MM.1S (cell line): ENCODE measurements at regions not wholly inside any gene's neighbourhood (a gene's known extent, or its start where the extent isn't known, plus 50 kb on each side); places are given as distances from the start of the nearest gene placed in this dataset.

ENCODE experiments used
- DNase-seq: peaks from one replicate; pipeline ENCODE4 v3.0.0-alpha.2; 2015
- H2AFZ ChIP-seq: fragments of 300-600 bp; sonication (generic); 2 replicates; pipeline ENCODE4 v1.6.0; 2016; ENCODE audit warnings: antibody characterized with exemption, low read length
- H3F3A ChIP-seq: fragments of 300-600 bp; sonication (generic); 2 replicates; pipeline ENCODE4 v1.6.1; 2016; ENCODE audit warnings: mild to moderate bottlenecking, antibody characterized with exemption, low read length, moderate library complexity, mixed read lengths; ENCODE audit not compliant: insufficient read depth
- H3K27ac ChIP-seq: fragments of 300-600 bp; sonication (generic); 2 replicates; pipeline ENCODE4 v1.5.1; 2016; ENCODE audit warnings: mild to moderate bottlenecking, low read length
- H3K27me3 ChIP-seq: fragments of 300-600 bp; sonication (generic); replicated peaks from 2 replicates; pipeline ENCODE4 v1.6.0; 2016; ENCODE audit warnings: low read length; ENCODE audit not compliant: insufficient read depth
- H3K36me3 ChIP-seq: fragments of 300-600 bp; sonication (generic); replicated peaks from 2 replicates; pipeline ENCODE4 v1.6.1; 2016; ENCODE audit warnings: mild to moderate bottlenecking, low read length, mixed read lengths; ENCODE audit not compliant: insufficient read depth
- H3K4me1 ChIP-seq: fragments of 300-600 bp; sonication (generic); 2 replicates; pipeline ENCODE4 v1.6.1; 2016; ENCODE audit warnings: low read length, mixed read lengths
- H3K4me2 ChIP-seq: fragments of 300-600 bp; sonication (generic); 2 replicates; pipeline ENCODE4 v1.6.0; 2016; ENCODE audit warnings: low read depth, low read length
- H3K4me3 ChIP-seq: fragments of 300-600 bp; sonication (generic); 2 replicates; pipeline ENCODE4 v1.5.1; 2016; ENCODE audit warnings: low read length, mixed read lengths
- H3K79me2 ChIP-seq: fragments of 300-600 bp; sonication (generic); 2 replicates; pipeline ENCODE4 v1.6.1; 2016; ENCODE audit warnings: mixed run types, low read length, mixed read lengths
- H3K9ac ChIP-seq: fragments of 300-600 bp; sonication (generic); 2 replicates; pipeline ENCODE4 v1.6.1; 2016; ENCODE audit warnings: low read length, mixed read lengths
- H3K9me2 ChIP-seq: fragments of 300-600 bp; sonication (generic); replicated peaks from 2 replicates; pipeline ENCODE4 v1.6.1; 2016; ENCODE audit warnings: mild to moderate bottlenecking, low read length, mixed read lengths; ENCODE audit not compliant: insufficient read depth
- H3K9me3 ChIP-seq: fragments of 300-600 bp; sonication (generic); replicated peaks from 2 replicates; pipeline ENCODE4 v1.6.1; 2016; ENCODE audit warnings: mild to moderate bottlenecking, low read length, mixed read lengths; ENCODE audit not compliant: insufficient read depth
- H4K20me1 ChIP-seq: fragments of 300-600 bp; sonication (generic); 2 replicates; pipeline ENCODE4 v1.6.1; 2016; ENCODE audit warnings: mild to moderate bottlenecking, low read length, moderate library complexity, mixed read lengths; ENCODE audit not compliant: insufficient read depth
- EZH2 ChIP-seq: fragments of 300-600 bp; sonication (generic); optimal IDR thresholded peaks from 2 replicates; pipeline ENCODE3; 2017; ENCODE audit warnings: low read depth, mild to moderate bottlenecking, antibody characterized with exemption, low read length, mixed read lengths
- EZH2phosphoT487 ChIP-seq: fragments of 300-600 bp; sonication (generic); IDR thresholded peaks from 2 replicates; pipeline ENCODE4 v1.6.1; 2018; ENCODE audit warnings: antibody characterized with exemption, low read length
- TF ChIP-seq, protein P1 (sequence below): fragments of 300-600 bp; sonication (generic); IDR thresholded peaks from 2 replicates; pipeline ENCODE4 v1.5.1; 2016; ENCODE audit warnings: antibody characterized with exemption, low read length, mixed read lengths

DNA sequence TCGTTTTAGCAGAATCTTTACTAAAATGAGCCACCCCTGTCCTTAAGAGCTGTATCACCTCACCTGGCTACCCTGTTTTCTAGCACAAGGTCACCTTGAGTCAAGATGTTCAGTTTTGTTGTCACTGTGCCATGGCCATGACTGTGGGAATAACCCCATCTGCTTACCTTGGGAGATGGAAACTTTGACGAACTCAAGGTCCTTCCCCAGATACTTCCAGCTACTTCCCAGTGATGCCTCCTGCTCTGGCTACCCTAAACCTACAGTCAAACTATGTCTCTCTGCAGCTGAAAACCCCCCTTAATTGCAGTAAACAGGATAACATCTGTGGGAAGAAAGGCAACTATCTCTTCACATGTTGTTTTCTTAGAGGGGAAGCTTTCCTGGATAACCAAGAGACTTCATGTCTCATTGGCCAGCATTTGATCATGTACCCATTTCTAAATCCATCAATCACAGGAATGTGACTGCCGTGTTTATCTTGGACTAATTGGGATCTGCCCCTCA, 89.5 kb upstream of the C1orf21 start:
- no peaks in the 10 kb centered on the region for H3K9me2 ChIP-seq
- H2AFZ ChIP-seq: no peak overlapping the region
- no peaks in the 10 kb centered on the region for H3K36me3 ChIP-seq
- H3K9ac ChIP-seq: no peak overlapping the region
- H3K79me2 ChIP-seq: no peaks in the 10 kb centered on the region
- H4K20me1 ChIP-seq: no peaks in the 10 kb centered on the region
- H3K27me3 ChIP-seq: no peaks in the 10 kb centered on the region
- DNase-seq: no peak
- H3K4me3 ChIP-seq: no peak overlapping the region
- H3K4me1 ChIP-seq: peaks cover 11% of the 10 kb centered on the region
- H3K9me3 ChIP-seq: no peaks in the 10 kb centered on the region
- H3K4me2 ChIP-seq: no peak overlapping the region
- H3F3A ChIP-seq: peaks cover 6% of the 10 kb centered on the region
- no peak for TF ChIP-seq EZH2
- no peak for TF ChIP-seq EZH2phosphoT487
- TF ChIP-seq, protein P1, sequence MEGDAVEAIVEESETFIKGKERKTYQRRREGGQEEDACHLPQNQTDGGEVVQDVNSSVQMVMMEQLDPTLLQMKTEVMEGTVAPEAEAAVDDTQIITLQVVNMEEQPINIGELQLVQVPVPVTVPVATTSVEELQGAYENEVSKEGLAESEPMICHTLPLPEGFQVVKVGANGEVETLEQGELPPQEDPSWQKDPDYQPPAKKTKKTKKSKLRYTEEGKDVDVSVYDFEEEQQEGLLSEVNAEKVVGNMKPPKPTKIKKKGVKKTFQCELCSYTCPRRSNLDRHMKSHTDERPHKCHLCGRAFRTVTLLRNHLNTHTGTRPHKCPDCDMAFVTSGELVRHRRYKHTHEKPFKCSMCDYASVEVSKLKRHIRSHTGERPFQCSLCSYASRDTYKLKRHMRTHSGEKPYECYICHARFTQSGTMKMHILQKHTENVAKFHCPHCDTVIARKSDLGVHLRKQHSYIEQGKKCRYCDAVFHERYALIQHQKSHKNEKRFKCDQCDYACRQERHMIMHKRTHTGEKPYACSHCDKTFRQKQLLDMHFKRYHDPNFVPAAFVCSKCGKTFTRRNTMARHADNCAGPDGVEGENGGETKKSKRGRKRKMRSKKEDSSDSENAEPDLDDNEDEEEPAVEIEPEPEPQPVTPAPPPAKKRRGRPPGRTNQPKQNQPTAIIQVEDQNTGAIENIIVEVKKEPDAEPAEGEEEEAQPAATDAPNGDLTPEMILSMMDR: no peak
- no peak overlapping the region for H3K27ac ChIP-seq

DNA sequence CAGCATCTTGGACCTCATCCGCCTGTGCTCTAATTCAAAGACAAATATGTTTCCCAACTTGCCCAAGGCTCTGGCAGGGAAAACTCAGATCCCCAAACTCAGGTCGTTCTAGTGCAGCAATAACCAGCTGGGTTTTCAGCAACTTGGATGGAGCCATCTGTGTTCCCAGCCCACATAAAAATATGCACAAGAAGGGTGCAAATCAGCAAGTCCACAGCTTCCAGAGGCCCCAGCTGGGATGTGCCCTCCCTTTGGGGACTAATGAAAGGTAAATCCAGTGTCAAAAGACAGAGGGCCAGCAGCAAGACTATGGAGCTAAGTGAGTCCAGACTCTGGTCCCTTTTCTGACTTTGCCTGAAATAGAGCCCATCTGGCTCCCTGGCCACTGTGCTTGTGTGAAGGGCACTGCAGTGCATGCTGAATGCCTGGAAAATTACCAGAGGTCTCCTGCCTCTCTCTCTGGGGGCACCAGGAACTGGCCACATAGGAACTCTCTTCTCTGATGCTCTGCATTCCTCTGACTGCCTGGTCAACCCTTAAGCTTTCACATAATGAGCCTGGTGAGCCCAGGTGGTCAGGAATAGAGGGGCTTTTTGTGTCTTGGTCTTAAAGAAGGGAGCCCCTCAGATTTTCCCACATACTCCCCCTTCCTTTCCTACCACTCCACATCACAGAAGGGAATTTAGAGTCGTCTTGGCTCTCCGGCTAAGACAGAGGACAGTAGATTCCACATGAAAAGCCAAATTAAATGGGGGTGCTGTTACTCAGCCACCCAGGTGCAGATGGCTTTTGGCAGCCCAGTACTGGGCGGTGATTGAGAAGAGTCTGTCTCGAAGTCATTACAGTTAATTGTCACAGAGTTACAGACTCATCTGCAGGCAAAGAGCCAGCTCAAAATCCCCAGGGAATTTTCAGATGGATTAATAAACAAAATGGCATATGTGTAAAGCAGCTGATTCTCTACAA, 88.1 kb upstream of the C1orf21 start:
- Histone ChIP-seq H3K4me3 (no peak overlapping the region), H3K9ac (no peak overlapping the region), H3K4me2 (no peak overlapping the region), H2AFZ (no peak overlapping the region), H3K79me2 (no peaks in the 10 kb centered on the region), H4K20me1 (no peaks in the 10 kb centered on the region), H3K9me2 (no peaks in the 10 kb centered on the region), H3F3A (peaks cover 8% of the 10 kb centered on the region), H3K27me3 (no peaks in the 10 kb centered on the region), H3K4me1 (peaks cover 15% of the 10 kb centered on the region), H3K36me3 (no peaks in the 10 kb centered on the region), H3K27ac (no peak overlapping the region), H3K9me3 (no peaks in the 10 kb centered on the region)
- TF ChIP-seq, protein P1: no peak
- TF ChIP-seq EZH2phosphoT487 (no peak), EZH2 (no peak)
- DNase-seq: no peak

DNA sequence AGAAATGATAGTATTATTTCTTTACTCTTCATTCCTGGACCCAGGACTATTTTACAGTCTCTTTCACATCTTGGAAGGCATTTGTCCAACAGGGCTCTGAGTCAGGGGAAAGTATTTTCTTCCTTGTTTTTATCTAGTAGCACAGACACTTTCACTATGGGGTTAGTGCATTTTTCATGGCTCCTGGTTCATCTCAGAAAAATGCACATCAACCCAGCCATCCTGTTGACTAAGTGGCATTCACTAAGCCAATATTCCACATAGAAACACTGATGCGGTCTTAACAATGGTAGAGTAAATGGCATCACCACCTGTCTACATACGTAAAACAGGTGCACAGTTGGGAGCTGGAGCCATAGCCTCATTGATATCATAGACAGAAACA, 87.4 kb upstream of the C1orf21 start:
- Histone ChIP-seq H3K27ac (no peak overlapping the region), H3K4me2 (no peak overlapping the region), H3K4me3 (no peak overlapping the region)

More for the DNA sequence above, 87.4 kb upstream of the C1orf21 start:
- H4K20me1 ChIP-seq: no peaks in the 10 kb centered on the region
- H3K9me2 ChIP-seq: no peaks in the 10 kb centered on the region
- no peaks in the 10 kb centered on the region for H3K36me3 ChIP-seq
- peaks cover 8% of the 10 kb centered on the region for H3F3A ChIP-seq
- no peak overlapping the region for H3K9ac ChIP-seq
- H3K79me2 ChIP-seq: no peaks in the 10 kb centered on the region
- no peaks in the 10 kb centered on the region for H3K9me3 ChIP-seq
- DNase-seq: no peak
- TF ChIP-seq, protein P1: no peak
- no peak for TF ChIP-seq EZH2
- TF ChIP-seq EZH2phosphoT487: no peak
- H3K4me1 ChIP-seq: peaks cover 15% of the 10 kb centered on the region
- no peak overlapping the region for H2AFZ ChIP-seq
- no peaks in the 10 kb centered on the region for H3K27me3 ChIP-seq
